Sigmoid colon (tissue), 4 donors: ENCODE measurements at regions not wholly inside any gene's neighbourhood (a gene's known extent, or its start where the extent isn't known, plus 50 kb on each side); places are given as distances from the start of the nearest gene placed in this dataset.

ENCODE experiments used
- CTCF ChIP-seq, 4 experiments: fragments of 450-650 bp in 3 of 4; fragments of 200-600 bp in 1 of 4; IDR thresholded peaks; one replicate each; pipeline ENCODE4 v1.5.1; 2016 to 2019; ENCODE audit warnings: antibody characterized with exemption in 4 of 4, mild to moderate bottlenecking in 3 of 4, moderate library complexity in 2 of 4
- POLR2AphosphoS5 ChIP-seq, 4 donors: sonication (generic); formaldehyde crosslinking; IDR thresholded peaks; one replicate each; pipeline ENCODE4 v1.6.1; 2017; ENCODE audit warnings: antibody characterized with exemption in 4 of 4

DNA sequence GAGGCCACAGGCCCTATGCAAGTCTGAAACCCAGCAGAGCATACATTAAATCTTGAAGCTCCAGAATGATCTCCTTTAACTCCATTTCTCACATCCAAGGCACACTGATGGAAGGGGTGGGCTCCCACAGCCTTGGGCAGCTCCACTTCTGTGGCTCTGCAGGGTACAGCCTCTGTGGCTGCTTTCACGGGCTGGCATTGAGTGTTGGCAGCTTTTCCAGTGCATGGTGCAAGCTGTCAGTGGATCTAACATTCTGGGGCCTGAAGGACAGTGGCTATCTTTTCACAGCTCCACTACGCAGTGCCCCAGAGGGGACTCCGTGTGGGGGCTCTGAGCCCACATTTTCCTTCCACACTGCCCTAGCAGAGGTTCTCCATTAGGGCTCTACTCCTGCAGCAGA lies 265.7 kb upstream of the MAGI2 start:
- TF ChIP-seq CTCF (IDR thresholded peaks at IDR 0.05): no peak
- no peak for TF ChIP-seq POLR2AphosphoS5 (IDR thresholded peaks at IDR 0.05)
